Esophagus muscularis mucosa (tissue), 4 donors: ENCODE measurements at regions not wholly inside any gene's neighbourhood (a gene's known extent, or its start where the extent isn't known, plus 50 kb on each side); places are given as distances from the start of the nearest gene placed in this dataset.

Experiments used
- DNase-seq: peaks from one replicate; pipeline ENCODE4 v3.0.0-alpha.2; 2017; ENCODE audit errors: extremely low spot score
- H3K27ac ChIP-seq, 4 donors: fragments of 200-600 bp; sonication (generic); replicated peaks in 1 of 4; 1 replicate in 3 of 4; 2 replicates in 1 of 4; pipeline ENCODE4 v1.5.1; 2016 to 2019; ENCODE audit warnings: mild to moderate bottlenecking in 1 of 4
- H3K27me3 ChIP-seq, 4 donors: fragments of 200-600 bp; sonication (generic); one replicate each; pipeline versions ENCODE4 v1.5.1 to v1.6.0; 2016 to 2019
- H3K36me3 ChIP-seq, 4 donors: fragments of 200-600 bp; sonication (generic); one replicate each; pipeline ENCODE4 v1.5.1; 2016 to 2019
- H3K4me1 ChIP-seq, 4 donors: fragments of 200-600 bp; sonication (generic); one replicate each; pipeline ENCODE4 v1.5.1; 2016 to 2019
- H3K4me3 ChIP-seq, 4 donors: fragments of 200-600 bp; sonication (generic); 1 replicate in 2 of 4; 2 replicates in 2 of 4; pipeline ENCODE4 v1.5.1; 2016 to 2019; ENCODE audit warnings: mild to moderate bottlenecking in 4 of 4, moderate library complexity in 1 of 4
- H3K9me3 ChIP-seq, 4 donors: fragments of 200-600 bp; sonication (generic); 1 replicate in 3 of 4; 2 replicates in 1 of 4; pipeline ENCODE4 v1.5.1; 2016 to 2019
- CTCF ChIP-seq, 3 experiments: fragments of 200-600 bp in 2 of 3; fragments of 450-650 bp in 1 of 3; sonication (generic) in 2 of 3; IDR thresholded peaks; one replicate each; pipeline ENCODE4 v1.5.1; 2017 to 2019; ENCODE audit warnings: antibody characterized with exemption in 3 of 3, mild to moderate bottlenecking in 2 of 3, moderate library complexity in 1 of 3
- EP300 ChIP-seq: sonication (generic); formaldehyde crosslinking; IDR thresholded peaks from one replicate; pipeline ENCODE4 v1.6.1; 2017; ENCODE audit warnings: antibody characterized with exemption
- POLR2A ChIP-seq: fragments of 450-650 bp; IDR thresholded peaks from one replicate; pipeline ENCODE4 v1.6.1; 2017; ENCODE audit warnings: antibody characterized with exemption, moderate library complexity, mild to moderate bottlenecking, low read depth
- POLR2AphosphoS5 ChIP-seq, 2 donors: sonication (generic); formaldehyde crosslinking; IDR thresholded peaks; one replicate each; pipeline ENCODE4 v1.6.1; 2017; ENCODE audit warnings: antibody characterized with exemption in 2 of 2
- WGBS: methylation state at CpG from one replicate; pipeline ENCODE4 v1.1.5; 2018; 5-methylcytosine and 5-hydroxymethylcytosine counted together
- intact Hi-C: fragments of 100-400 bp; cut with DNase I; formaldehyde crosslinking; loops from one replicate; pipeline ENCODE4 v1.15.1; 2023

DNA sequence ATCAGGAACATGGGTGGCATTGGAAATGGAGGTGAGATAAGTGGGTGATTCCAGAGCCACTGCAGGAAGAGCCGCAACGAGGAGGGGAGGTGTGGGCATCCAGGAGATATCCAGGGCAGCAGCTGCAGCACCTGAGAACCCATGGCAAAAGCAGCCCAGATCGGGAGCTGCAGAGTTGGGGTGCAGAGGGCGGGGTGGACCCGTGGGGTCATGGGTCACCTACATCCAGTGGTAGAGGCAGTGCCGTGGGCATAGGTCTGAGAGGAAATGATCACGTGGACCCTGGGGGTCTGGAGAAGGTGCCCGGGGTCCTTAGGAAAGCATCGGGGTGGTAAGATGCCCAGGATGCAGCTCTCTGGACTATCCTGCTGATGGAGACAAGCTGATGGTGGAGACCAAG, 530.0 kb downstream of the GLRX3 start:
- intact Hi-C loops: no loop called here

DNA sequence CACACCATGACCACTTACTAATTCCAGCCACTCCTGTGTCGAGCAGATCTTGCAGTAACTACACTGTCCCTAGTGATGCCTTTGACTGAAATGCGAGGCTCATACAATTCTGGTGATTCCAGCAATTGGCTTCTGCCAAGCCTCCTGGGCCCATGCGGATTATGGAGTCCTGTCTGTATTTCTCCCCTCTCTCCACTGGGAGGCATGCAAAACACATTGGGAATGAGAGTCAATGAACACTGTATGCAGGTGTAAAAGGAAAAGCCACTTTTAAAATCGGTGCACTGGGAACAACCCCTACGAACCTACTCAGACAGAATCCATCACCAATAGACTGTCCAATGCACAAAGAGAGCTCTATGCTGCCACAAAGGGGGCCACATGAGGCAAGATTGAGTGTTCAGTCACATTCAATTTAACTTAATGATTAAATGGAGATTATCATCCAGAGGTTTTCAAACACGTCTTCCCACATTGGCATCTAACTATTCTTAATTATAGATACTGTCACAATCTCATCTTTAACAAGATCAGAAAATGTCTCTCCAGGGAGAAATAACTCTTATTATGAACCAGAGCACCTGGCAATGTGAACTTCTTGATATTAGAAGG, 550.6 kb downstream of the GLRX3 start:
- peaks cover 0 to 13% (median 0%) of the 10 kb centered on the region in 4 donors for H3K9me3 ChIP-seq
- peaks cover 0 to 13% (median 0%) of the 10 kb centered on the region in 4 donors for H3K27me3 ChIP-seq
- H3K27ac ChIP-seq: no peak overlapping the region
- intact Hi-C loops: no loop called here
- DNase-seq: no peak
- no peaks in the 10 kb centered on the region for H3K4me1 ChIP-seq
- no peak overlapping the region for H3K4me3 ChIP-seq
- H3K36me3 ChIP-seq: no peaks in the 10 kb centered on the region
- WGBS: 38% methylated on average over 6 of the region's 6 CpGs
- no peak for TF ChIP-seq POLR2AphosphoS5 (IDR thresholded peaks at IDR 0.05)
- no peak for TF ChIP-seq EP300

More for the DNA sequence above, 530.0 kb downstream of the GLRX3 start:
- no peak for DNase-seq
- no peak overlapping the region for H3K27ac ChIP-seq
- H3K4me1 ChIP-seq: no peaks in the 10 kb centered on the region
- H3K9me3 ChIP-seq: no peaks in the 10 kb centered on the region
- H3K27me3 ChIP-seq: peaks cover 0 to 7% (median 0%) of the 10 kb centered on the region in 4 donors
- 87% methylated on average over 9 of the region's 9 CpGs for WGBS
- no peak for TF ChIP-seq CTCF (IDR thresholded peaks at IDR 0.05)
- TF ChIP-seq POLR2AphosphoS5 (IDR thresholded peaks at IDR 0.05): no peak
- TF ChIP-seq POLR2A: no peak
- TF ChIP-seq EP300: no peak
- no peak overlapping the region for H3K4me3 ChIP-seq
- H3K36me3 ChIP-seq: no peaks in the 10 kb centered on the region

- no peaks in the 10 kb centered on the region for H3K4me1 ChIP-seq
- TF ChIP-seq POLR2A (no peak), EP300 (no peak), POLR2AphosphoS5 (IDR thresholded peaks at IDR 0.05) (no peak), CTCF (IDR thresholded peaks at IDR 0.05) (no peak)
- DNase-seq: no peak
- intact Hi-C loops: no loop called here
- WGBS: 62% methylated on average over 5 of the region's 5 CpGs
- peaks cover 0 to 13% (median 0%) of the 10 kb centered on the region in 4 donors for H3K27me3 ChIP-seq
- no peak overlapping the region for H3K27ac ChIP-seq
- peaks cover 0 to 13% (median 0%) of the 10 kb centered on the region in 4 donors for H3K9me3 ChIP-seq
- H3K4me3 ChIP-seq: no peak overlapping the region
- no peaks in the 10 kb centered on the region for H3K36me3 ChIP-seq
Measured at GRCh38 chr10:130687566-130687965, 551.4 kb downstream of the GLRX3 start.

- Histone ChIP-seq H3K27ac (no peak overlapping the region), H3K9me3 (peaks cover 0 to 6% (median 0%) of the 10 kb centered on the region in 4 donors), H3K27me3 (peaks cover 0 to 13% (median 0%) of the 10 kb centered on the region in 4 donors), H3K36me3 (no peaks in the 10 kb centered on the region), H3K4me1 (no peaks in the 10 kb centered on the region), H3K4me3 (no peak overlapping the region)
- WGBS: 72% methylated on average over 13 of the region's 15 CpGs
- intact Hi-C loops: no loop called here
- no peak for TF ChIP-seq CTCF (IDR thresholded peaks at IDR 0.05)
- no peak for TF ChIP-seq POLR2AphosphoS5 (IDR thresholded peaks at IDR 0.05)
- TF ChIP-seq POLR2A: no peak
- no peak for TF ChIP-seq EP300
- no peak for DNase-seq
Measured at GRCh38 chr10:130689743-130690626, 553.8 kb downstream of the GLRX3 start.

- TF ChIP-seq POLR2AphosphoS5 (IDR thresholded peaks at IDR 0.05) (no peak), POLR2A (no peak), EP300 (no peak), CTCF (IDR thresholded peaks at IDR 0.05) (no peak)
- DNase-seq: no peak
- H3K4me1 ChIP-seq: no peaks in the 10 kb centered on the region
- no peak overlapping the region for H3K27ac ChIP-seq
- intact Hi-C loops: no loop called here
- no peaks in the 10 kb centered on the region for H3K9me3 ChIP-seq
- H3K4me3 ChIP-seq: no peak overlapping the region
- peaks cover 0 to 13% (median 0%) of the 10 kb centered on the region in 4 donors for H3K27me3 ChIP-seq
- 65% methylated on average over 3 of the region's 3 CpGs for WGBS
- no peaks in the 10 kb centered on the region for H3K36me3 ChIP-seq
Measured at GRCh38 chr10:130691776-130692175, 555.6 kb downstream of the GLRX3 start.
